BJ (cell line): ENCODE measurements at regions not wholly inside any gene's neighbourhood (a gene's known extent, or its start where the extent isn't known, plus 50 kb on each side); places are given as distances from the start of the nearest gene placed in this dataset.

Experiments used
- CTCF ChIA-PET: fragments of 350-600 bp; formaldehyde crosslinking; extraction: SDS; loops from one replicate; lab custom pipeline; 2021; ENCODE audit warnings: antibody characterized with exemption, inconsistent platforms; lab: Yijun Ruan, JAX
- POLR2A ChIA-PET: fragments of 300-600 bp; sonication (Branson Sonifier 250); formaldehyde crosslinking; extraction: SDS; loops from one replicate; lab custom pipeline; 2021; ENCODE audit warnings: antibody characterized with exemption; lab: Charles Lee
- DNase-seq: peaks from one replicate; pipeline ENCODE4 v3.0.0-alpha.2; 2011; ENCODE audit warnings: low read depth
- H3K27me3 ChIP-seq: 2 replicates; pipeline ENCODE4 v1.6.0; 2011; ENCODE audit warnings: low read length; ENCODE audit not compliant: control insufficient read depth, insufficient read depth
- H3K36me3 ChIP-seq: 2 replicates; pipeline ENCODE4 v1.5.1; 2011; ENCODE audit warnings: low read length; ENCODE audit not compliant: control insufficient read depth, insufficient read depth
- H3K4me3 ChIP-seq: 2 replicates; pipeline ENCODE4 v1.5.1; 2011; ENCODE audit warnings: low read depth, mild to moderate bottlenecking, control low read depth, low read length
- CTCF ChIP-seq: IDR thresholded peaks from 2 replicates; pipeline ENCODE4 v1.5.1; 2011; ENCODE audit warnings: low read depth, mild to moderate bottlenecking, control low read depth, inconsistent platforms, low read length, moderate library complexity; ENCODE audit not compliant: insufficient read depth

GRCh38 chr13:80050252-80050651, 290.7 kb downstream of the SPRY2 start:
- Histone ChIP-seq H3K36me3 (no peaks in the 10 kb centered on the region), H3K27me3 (no peaks in the 10 kb centered on the region), H3K4me3 (no peak overlapping the region)
- POLR2A ChIA-PET = interaction anchor here (0.5 kb wide), 1 partner anchor 310 kb away, joined by 4 read pairs; no protein-coding TSS in a partner anchor
- DNase-seq = no peak
- TF ChIP-seq CTCF = no peak
- CTCF ChIA-PET = no interaction called here

GRCh38 chr13:80048802-80049201, 292.1 kb downstream of the SPRY2 start:
- peak; percentile 89 for DNase-seq
- TF ChIP-seq CTCF = no peak
- ChIA-PET CTCF (interaction anchor here (0.7 to 1.4 kb wide), 4 partner anchors 9 to 291 kb away, joined by 3 to 4 read pairs (median 4); no protein-coding TSS in a partner anchor), POLR2A (interaction anchor here (0.6 kb wide), 1 partner anchor 40 kb away, joined by 3 read pairs; no protein-coding TSS in a partner anchor)
- H3K36me3 ChIP-seq = no peaks in the 10 kb centered on the region
- H3K27me3 ChIP-seq = no peaks in the 10 kb centered on the region
- H3K4me3 ChIP-seq = no peak overlapping the region

DNA sequence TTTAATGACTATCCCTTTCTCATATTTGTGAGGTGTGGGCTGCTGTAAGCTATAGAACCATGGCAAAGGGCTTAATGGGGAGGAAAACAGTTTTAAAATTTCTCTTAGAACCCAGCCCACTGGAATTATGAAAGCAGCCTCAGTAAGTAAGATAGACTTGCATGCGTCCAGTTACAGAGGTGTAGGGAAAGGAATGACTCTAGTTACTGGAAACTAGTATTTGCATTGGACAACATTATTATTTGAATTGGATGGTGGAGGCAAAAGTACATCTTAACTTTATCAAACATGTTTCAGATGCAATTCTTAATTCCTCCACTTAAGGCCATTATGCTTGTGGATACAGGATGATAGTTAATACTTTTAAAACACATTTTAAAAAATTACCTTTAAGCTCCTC, 292.9 kb downstream of the SPRY2 start:
- ChIA-PET POLR2A (no interaction called here), CTCF (interaction anchor here (0.7 to 1.4 kb wide), 4 partner anchors 8 to 291 kb away, joined by 3 to 4 read pairs (median 4); no protein-coding TSS in a partner anchor)
- Histone ChIP-seq H3K4me3 (no peak overlapping the region), H3K36me3 (no peaks in the 10 kb centered on the region), H3K27me3 (no peaks in the 10 kb centered on the region)
- no peak for DNase-seq
- no peak for TF ChIP-seq CTCF

DNA sequence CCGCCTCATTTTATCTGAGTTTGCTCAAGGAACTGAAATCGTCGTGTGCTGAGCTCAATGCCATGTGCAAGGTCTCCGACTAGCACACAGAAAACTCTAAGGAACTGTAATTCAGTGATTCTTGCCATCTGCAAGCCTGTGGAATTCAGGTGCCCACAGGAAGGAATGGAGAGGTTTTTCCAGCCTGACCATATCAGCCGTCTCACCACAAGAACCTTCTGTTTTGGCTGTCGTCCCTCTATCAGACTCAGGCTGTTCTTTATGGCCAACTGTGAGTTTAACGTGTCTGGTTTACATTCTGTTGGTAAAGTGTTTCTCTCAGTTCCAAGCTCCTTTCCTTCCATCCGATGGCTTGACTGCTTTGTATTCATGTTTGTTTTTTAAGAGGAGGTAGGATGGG, 293.5 kb downstream of the SPRY2 start:
- Histone ChIP-seq H3K4me3 (no peak overlapping the region), H3K36me3 (no peaks in the 10 kb centered on the region), H3K27me3 (no peaks in the 10 kb centered on the region)
- no peak for TF ChIP-seq CTCF
- no peak for DNase-seq
- ChIA-PET CTCF (no interaction called here), POLR2A (no interaction called here)

DNA sequence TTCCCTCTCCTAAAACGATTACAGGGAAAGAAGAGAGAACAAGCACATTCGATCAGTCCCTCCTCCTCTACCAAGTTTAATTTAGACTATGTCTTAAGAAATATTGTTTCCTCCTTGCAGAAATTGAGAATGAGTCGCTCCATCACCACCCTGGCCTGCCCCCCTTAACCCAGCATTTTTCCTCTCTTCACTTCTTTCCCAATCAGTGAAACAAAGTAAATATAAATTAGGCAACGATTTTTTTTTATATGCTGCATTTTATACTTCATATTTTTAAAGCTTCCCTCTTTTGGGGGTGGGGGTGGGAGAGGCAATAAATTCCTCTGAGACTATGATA, 300.0 kb downstream of the SPRY2 start:
- Histone ChIP-seq H3K4me3 (no peak overlapping the region), H3K27me3 (no peaks in the 10 kb centered on the region), H3K36me3 (no peaks in the 10 kb centered on the region)
- TF ChIP-seq CTCF = no peak
- ChIA-PET POLR2A (interaction anchor here (0.6 kb wide), 1 partner anchor 43 kb away, joined by 15 read pairs; no protein-coding TSS in a partner anchor), CTCF (interaction anchor here (0.6 to 2.1 kb wide), 2 partner anchors 296 to 362 kb away, joined by 3 to 4 read pairs; no protein-coding TSS in a partner anchor)
- no peak for DNase-seq
